OCI-LY3 (cell line): ENCODE measurements at regions not wholly inside any gene's neighbourhood (a gene's known extent, or its start where the extent isn't known, plus 50 kb on each side); places are given as distances from the start of the nearest gene placed in this dataset.
"Not testable (repeated sequence)": the region's sequence is repeated elsewhere in the genome, so short reads cannot be mapped to it uniquely, and the experiment has no call there.

ENCODE experiments used
- H2AFZ ChIP-seq: fragments of 200-600, 300-600 bp; shearing (Covaris generic); 2 replicates; pipeline ENCODE4 v1.6.0; 2014; ENCODE audit warnings: antibody characterized with exemption, low read depth, low read length
- H3K27ac ChIP-seq: fragments of 200-600, 300-600 bp; sonication (generic); 2 replicates; pipeline ENCODE4 v1.5.1; 2014; ENCODE audit warnings: mild to moderate bottlenecking, low read length, moderate library complexity, mixed read lengths
- H3K27me3 ChIP-seq: fragments of 200-600, 300-600 bp; sonication (generic); 2 replicates; pipeline ENCODE4 v1.6.1; 2014; ENCODE audit warnings: low read depth, low read length, mixed read lengths
- H3K36me3 ChIP-seq: fragments of 200-600, 300-600 bp; sonication (generic); replicated peaks from 2 replicates; pipeline ENCODE3; 2014; ENCODE audit warnings: low read depth, low read length, mixed read lengths
- H3K4me1 ChIP-seq: fragments of 300-600, 200-600 bp; sonication (generic); 2 replicates; pipeline ENCODE4 v1.6.1; 2014; ENCODE audit warnings: low read length, mixed read lengths
- H3K4me2 ChIP-seq: fragments of 200-600, 300-600 bp; sonication (generic); 2 replicates; pipeline ENCODE4 v1.6.1; 2014; ENCODE audit warnings: low read length, mixed read lengths
- H3K4me3 ChIP-seq: fragments of 300-600, 200-600 bp; sonication (generic); 2 replicates; pipeline ENCODE4 v1.5.1; 2014; ENCODE audit warnings: antibody characterized with exemption, mild to moderate bottlenecking, low read length, moderate library complexity
- H3K79me2 ChIP-seq: fragments of 300-600, 200-600 bp; shearing (Covaris generic); 2 replicates; pipeline ENCODE4 v1.6.1; 2014; ENCODE audit warnings: mild to moderate bottlenecking, low read length, mixed read lengths
- H3K9ac ChIP-seq: fragments of 300-600, 200-600 bp; shearing (Covaris generic); 2 replicates; pipeline ENCODE4 v1.6.0; 2014; ENCODE audit warnings: mild to moderate bottlenecking, low read length, moderate library complexity
- H3K9me3 ChIP-seq: fragments of 200-600, 300-600 bp; shearing (Covaris generic); 2 replicates; pipeline ENCODE4 v1.6.1; 2014; ENCODE audit warnings: low read length, mixed read lengths; ENCODE audit not compliant: insufficient read depth
- H4K20me1 ChIP-seq: fragments of 200-600, 300-600 bp; sonication (generic); 2 replicates; pipeline ENCODE4 v1.6.1; 2016; ENCODE audit warnings: low read length, mixed read lengths; ENCODE audit not compliant: insufficient read depth
- CTCF ChIP-seq: fragments of 200-600, 300-600 bp; sonication (generic); IDR thresholded peaks from 2 replicates; pipeline ENCODE4 v1.5.1; 2014; ENCODE audit warnings: antibody characterized with exemption, low read length, low read depth
- EZH2phosphoT487 ChIP-seq: fragments of 200-600 bp; shearing (Covaris generic); IDR thresholded peaks from 2 replicates; pipeline ENCODE4 v1.6.1; 2018; ENCODE audit warnings: antibody characterized with exemption, mixed run types, low read depth

GRCh38 chr4:59553063-59553720 is 1646.9 kb upstream of the ADGRL3 start:
- peak overlapping the region; percentile 57 for H3K4me3 ChIP-seq
- peaks cover 15% of the 10 kb centered on the region for H3K4me1 ChIP-seq
- H2AFZ ChIP-seq = peak overlapping the region; percentile 88
- no peaks in the 10 kb centered on the region for H3K27me3 ChIP-seq
- no peaks in the 10 kb centered on the region for H3K79me2 ChIP-seq
- TF ChIP-seq EZH2phosphoT487 (no peak), CTCF (no peak)
- H3K27ac ChIP-seq = peak overlapping the region; percentile 58
- H3K9me3 ChIP-seq = no peaks in the 10 kb centered on the region
- H4K20me1 ChIP-seq = no peaks in the 10 kb centered on the region
- H3K36me3 ChIP-seq = no peaks in the 10 kb centered on the region
- H3K4me2 ChIP-seq = peak overlapping the region; percentile 66
- H3K9ac ChIP-seq = peak overlapping the region; percentile 38

DNA sequence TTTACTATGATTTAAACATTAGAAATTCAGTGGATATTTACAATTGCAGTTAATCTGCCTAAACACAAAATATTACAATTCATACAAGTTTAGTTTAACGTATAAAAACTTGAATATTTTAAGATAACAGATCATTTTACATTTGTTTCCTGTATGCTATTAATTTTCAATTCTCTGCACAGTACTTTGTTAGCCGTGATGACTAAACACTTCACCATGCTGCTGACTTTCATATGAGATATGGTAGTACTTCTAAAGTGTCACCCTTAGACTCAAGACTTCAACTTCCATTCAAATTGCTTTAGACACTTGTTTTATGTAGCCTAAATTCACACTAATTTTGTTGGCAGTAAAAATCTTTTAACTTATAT is 1646.4 kb upstream of the ADGRL3 start:
- H3K27ac ChIP-seq = peak overlapping the region; percentile 58
- peaks cover 15% of the 10 kb centered on the region for H3K4me1 ChIP-seq
- H3K9ac ChIP-seq = peak overlapping the region; percentile 38
- H3K4me3 ChIP-seq = peak overlapping the region; percentile 57
- H3K9me3 ChIP-seq = no peaks in the 10 kb centered on the region
- no peak for TF ChIP-seq CTCF
- TF ChIP-seq EZH2phosphoT487 = no peak
- H3K36me3 ChIP-seq = no peaks in the 10 kb centered on the region
- peak overlapping the region; percentile 66 for H3K4me2 ChIP-seq
- H4K20me1 ChIP-seq = no peaks in the 10 kb centered on the region
- H3K79me2 ChIP-seq = no peaks in the 10 kb centered on the region
- H2AFZ ChIP-seq = peak overlapping the region; percentile 88
- no peaks in the 10 kb centered on the region for H3K27me3 ChIP-seq

GRCh38 chr4:59556191-59556590 is 1643.9 kb upstream of the ADGRL3 start:
- H4K20me1 ChIP-seq, H3K27me3 ChIP-seq, H3K79me2 ChIP-seq, H3K4me3 ChIP-seq, H3K9me3 ChIP-seq, H3K27ac ChIP-seq, H3K36me3 ChIP-seq, H3K9ac ChIP-seq, H2AFZ ChIP-seq, H3K4me2 ChIP-seq: not testable (repeated sequence)
- H3K4me1 ChIP-seq = peaks cover 25% of the 10 kb centered on the region

- not testable (repeated sequence) for H3K36me3 ChIP-seq, H4K20me1 ChIP-seq, H3K9ac ChIP-seq, H3K27me3 ChIP-seq, H3K79me2 ChIP-seq, H3K4me3 ChIP-seq, H3K27ac ChIP-seq, H3K9me3 ChIP-seq
- H3K4me1 ChIP-seq = peaks cover 13% of the 10 kb centered on the region
- peak overlapping the region; percentile 60; the same call in 1 of the 2 replicates for H2AFZ ChIP-seq
- H3K4me2 ChIP-seq = peak overlapping the region; percentile 14; the same call in 1 of the 2 replicates
Measured at GRCh38 chr4:59560141-59560648, 1639.9 kb upstream of the ADGRL3 start.

DNA sequence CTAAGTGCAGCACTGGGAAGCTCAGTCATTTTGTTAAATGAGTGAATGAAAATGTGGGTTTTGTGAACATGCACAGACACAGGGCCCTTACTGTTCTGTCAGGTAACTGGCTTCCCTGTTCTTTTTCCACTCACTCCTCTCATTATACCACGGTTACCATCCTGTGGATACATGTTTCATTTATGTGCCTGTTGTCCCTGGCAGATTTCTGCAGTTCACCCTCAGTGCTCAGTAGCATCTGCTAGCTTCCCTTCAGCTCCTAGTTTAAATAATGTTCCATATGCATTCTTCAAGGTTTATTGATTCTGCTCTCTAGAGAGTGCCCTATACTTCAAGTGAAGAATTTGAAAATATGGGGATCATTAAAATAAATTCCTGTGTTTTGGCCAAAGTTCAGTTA is 1634.3 kb upstream of the ADGRL3 start:
- Histone ChIP-seq H3K4me3 (no peak overlapping the region), H3K9me3 (no peaks in the 10 kb centered on the region), H2AFZ (no peak overlapping the region), H3K27me3 (no peaks in the 10 kb centered on the region), H4K20me1 (no peaks in the 10 kb centered on the region), H3K27ac (no peak overlapping the region), H3K4me1 (peaks cover 10% of the 10 kb centered on the region), H3K79me2 (no peaks in the 10 kb centered on the region), H3K36me3 (no peaks in the 10 kb centered on the region), H3K4me2 (no peak overlapping the region), H3K9ac (no peak overlapping the region)
- no peak for TF ChIP-seq EZH2phosphoT487
